ENCODE measurements at regions not wholly inside any gene's neighbourhood (a gene's known extent, or its start where the extent isn't known, plus 50 kb on each side); places are given as distances from the start of the nearest gene placed in this dataset.

DNA sequence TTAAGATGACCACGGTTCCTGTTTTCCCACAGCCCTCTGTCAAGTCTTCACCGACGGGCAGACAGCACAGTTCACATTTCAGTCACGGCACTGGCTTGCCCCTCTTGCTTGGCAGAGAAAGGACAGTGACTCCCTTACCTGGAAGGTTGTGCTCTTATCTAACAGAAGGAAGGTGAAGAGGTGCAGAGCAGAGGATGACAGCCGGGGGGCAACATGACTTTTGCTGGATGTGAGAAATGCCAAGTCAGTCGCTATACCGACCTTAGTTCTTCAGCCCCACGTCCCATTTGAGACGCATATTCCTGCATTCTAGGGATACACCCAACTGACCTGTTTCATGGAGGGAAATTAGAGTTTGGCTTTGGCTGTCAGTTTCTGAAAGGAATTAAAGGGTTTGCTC lies 492.3 kb downstream of the NPIPA7 start:
- DNase-seq (ENCODE audit: low read depth), result no peak
- TF ChIP-seq, protein P1, sequence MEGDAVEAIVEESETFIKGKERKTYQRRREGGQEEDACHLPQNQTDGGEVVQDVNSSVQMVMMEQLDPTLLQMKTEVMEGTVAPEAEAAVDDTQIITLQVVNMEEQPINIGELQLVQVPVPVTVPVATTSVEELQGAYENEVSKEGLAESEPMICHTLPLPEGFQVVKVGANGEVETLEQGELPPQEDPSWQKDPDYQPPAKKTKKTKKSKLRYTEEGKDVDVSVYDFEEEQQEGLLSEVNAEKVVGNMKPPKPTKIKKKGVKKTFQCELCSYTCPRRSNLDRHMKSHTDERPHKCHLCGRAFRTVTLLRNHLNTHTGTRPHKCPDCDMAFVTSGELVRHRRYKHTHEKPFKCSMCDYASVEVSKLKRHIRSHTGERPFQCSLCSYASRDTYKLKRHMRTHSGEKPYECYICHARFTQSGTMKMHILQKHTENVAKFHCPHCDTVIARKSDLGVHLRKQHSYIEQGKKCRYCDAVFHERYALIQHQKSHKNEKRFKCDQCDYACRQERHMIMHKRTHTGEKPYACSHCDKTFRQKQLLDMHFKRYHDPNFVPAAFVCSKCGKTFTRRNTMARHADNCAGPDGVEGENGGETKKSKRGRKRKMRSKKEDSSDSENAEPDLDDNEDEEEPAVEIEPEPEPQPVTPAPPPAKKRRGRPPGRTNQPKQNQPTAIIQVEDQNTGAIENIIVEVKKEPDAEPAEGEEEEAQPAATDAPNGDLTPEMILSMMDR (IDR thresholded peaks at IDR 0.05; ENCODE audit: insufficient read depth, low read depth, low read length, missing control alignments), result no peak
- no peak overlapping the region for H3K4me3 ChIP-seq (ENCODE audit: low read depth, low read length)

DNA sequence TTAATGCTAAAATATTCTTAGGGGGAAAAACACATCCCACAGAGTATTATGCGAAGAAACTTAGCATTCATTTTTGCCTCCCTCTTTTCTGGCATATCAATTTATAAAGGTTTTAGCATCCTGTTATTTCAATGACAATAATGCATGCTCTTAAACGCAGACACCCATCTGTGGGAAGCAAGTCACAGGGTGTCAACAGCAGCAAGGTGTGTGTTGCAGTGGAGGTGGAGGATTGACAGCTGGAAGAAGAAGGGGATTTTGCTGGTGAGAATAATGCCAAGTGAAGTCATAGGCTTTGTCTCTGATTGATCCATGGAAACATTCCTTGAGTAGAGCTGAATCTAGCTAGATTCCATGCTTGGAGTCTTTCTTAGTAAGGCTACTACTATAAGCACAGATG lies 498.1 kb downstream of the NPIPA7 start:
- TF ChIP-seq, protein P1 (IDR thresholded peaks at IDR 0.05; ENCODE audit: insufficient read depth, low read depth, low read length, missing control alignments), result no peak
- DNase-seq (ENCODE audit: low read depth), result no peak

DNA sequence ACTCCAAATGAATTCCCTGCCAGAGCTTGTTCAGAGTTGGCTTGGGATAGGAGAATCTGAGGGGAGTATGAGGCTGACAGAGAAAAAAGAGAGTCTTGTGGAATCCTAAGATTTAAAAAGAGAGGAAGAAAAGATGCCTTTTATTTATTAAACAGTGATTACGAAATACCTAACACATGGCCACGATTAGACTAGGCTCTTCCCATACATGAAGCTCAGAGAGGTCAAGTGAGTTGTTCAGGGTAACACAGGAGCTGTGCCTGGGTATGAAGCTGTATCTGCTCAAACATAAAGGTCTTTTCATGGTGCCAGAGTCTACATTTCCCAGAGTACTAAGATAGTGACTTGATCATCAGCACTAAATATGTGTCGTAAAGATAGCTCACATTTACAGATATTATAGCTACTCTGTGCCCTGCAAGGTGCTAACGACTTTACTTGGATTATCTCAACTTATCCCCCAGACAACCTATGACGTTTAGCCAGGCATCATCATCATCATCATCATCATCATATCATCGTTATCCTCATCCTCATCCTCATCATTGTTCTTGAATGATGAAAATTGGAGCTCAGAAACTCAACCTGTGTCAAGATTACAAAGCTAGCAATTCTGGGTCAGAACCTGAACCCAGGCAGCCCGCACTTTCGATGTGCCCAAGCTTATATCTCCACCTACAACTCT lies 500.8 kb downstream of the NPIPA7 start:
- TF ChIP-seq, protein P1 (IDR thresholded peaks at IDR 0.05; ENCODE audit: insufficient read depth, low read depth, low read length, missing control alignments), result no peak
- DNase-seq (ENCODE audit: low read depth), result no peak
- no peak overlapping the region for H3K4me3 ChIP-seq (ENCODE audit: low read depth, low read length)

More for the DNA sequence above, 498.1 kb downstream of the NPIPA7 start:
- no peak overlapping the region for H3K4me3 ChIP-seq (ENCODE audit: low read depth, low read length)

DNA sequence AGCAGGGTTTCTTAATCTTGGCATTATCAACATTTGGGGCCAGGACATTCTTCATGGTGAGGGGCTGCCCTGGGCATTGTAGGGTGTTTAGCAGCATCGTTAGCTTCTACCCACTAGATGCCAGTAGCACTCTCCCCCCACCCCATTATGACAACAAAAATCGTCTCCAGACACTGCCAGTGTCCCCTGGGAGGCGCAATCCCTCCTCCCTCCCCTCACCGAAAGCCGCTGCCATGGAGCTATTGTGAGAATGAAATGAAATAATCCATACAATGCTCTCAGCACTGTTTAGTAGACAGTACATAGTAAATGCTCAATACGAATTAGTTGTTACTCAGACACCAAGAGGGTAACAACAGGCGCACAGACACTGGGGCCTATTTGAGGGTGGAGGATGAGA lies 502.9 kb downstream of the NPIPA7 start:
- TF ChIP-seq, protein P1 (IDR thresholded peaks at IDR 0.05; ENCODE audit: insufficient read depth, low read depth, low read length, missing control alignments), result no peak
- no peak overlapping the region for H3K4me3 ChIP-seq (ENCODE audit: low read depth, low read length)
- DNase-seq (ENCODE audit: low read depth), result no peak

DNA sequence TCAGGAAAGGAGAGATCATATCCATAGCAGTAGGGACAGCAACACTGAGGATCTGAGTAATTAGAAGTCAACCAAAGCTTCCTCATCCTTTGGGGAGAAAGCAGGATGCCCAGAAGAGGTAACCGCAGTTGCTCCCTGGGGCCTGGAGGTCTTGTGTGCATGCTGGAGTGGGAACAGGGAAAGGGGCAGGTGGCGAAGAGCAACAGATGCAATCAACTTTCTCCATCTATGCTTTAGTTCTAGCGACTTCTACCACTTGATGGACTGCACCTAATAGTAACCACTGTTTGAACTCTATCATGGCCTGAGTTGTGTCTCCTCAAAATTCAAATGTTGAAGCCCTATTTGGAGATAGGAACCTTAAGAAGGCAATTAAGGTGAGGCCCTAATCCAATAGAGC lies 503.8 kb downstream of the NPIPA7 start:
- TF ChIP-seq, protein P1 (IDR thresholded peaks at IDR 0.05; ENCODE audit: insufficient read depth, low read depth, low read length, missing control alignments), result no peak
- DNase-seq (ENCODE audit: low read depth), result no peak
- H3K4me3 ChIP-seq (ENCODE audit: low read depth, low read length), result no peak overlapping the region

DNA sequence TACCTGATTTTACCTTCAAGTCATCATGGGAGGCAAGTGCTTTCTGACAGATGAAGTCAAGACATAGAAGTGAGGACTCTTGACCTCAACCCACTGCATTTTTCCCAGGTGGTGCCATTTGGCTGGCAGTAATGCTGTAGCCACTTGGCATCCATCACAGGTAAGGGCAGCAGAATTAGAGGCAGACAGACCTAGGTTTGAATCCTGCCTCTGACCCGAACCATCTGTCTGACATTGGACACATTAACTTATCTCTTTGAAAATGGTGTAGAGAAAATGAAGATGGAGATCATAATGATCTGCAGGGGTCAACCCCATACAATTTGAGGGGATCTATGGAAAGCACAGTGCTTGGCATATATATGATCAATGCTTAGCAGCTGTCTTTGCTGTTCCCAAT lies 505.5 kb downstream of the NPIPA7 start:
- TF ChIP-seq, protein P1 (IDR thresholded peaks at IDR 0.05; ENCODE audit: insufficient read depth, low read depth, low read length, missing control alignments), result no peak
- H3K4me3 ChIP-seq (ENCODE audit: low read depth, low read length), result no peak overlapping the region
- no peak for DNase-seq (ENCODE audit: low read depth)

DNA sequence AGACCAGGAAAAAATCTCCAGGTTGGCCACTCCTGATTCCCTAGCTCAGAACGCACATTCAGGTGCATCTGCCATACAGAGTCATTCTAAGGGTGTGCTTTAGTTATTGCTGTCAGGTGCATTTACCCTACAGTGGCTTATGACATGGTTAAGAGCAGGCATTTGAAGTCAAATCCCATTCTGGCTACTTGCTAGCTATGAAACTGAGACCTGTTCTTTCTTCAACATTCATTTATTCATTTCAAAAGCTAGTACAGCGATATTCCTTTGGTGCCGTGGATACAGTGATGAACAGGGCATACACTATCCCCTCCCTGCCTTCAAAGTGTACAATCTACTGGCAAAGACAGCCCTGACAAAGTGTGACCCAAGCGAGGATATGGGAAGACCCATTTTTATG lies 508.3 kb downstream of the NPIPA7 start:
- no peak for DNase-seq (ENCODE audit: low read depth)
- H3K4me3 ChIP-seq (ENCODE audit: low read depth, low read length), result no peak overlapping the region
- TF ChIP-seq, protein P1 (IDR thresholded peaks at IDR 0.05; ENCODE audit: insufficient read depth, low read depth, low read length, missing control alignments), result no peak

All from GM12865 (cell line).